Esophagus muscularis mucosa (tissue), 3 donors: ENCODE measurements at regions not wholly inside any gene's neighbourhood (a gene's known extent, or its start where the extent isn't known, plus 50 kb on each side); places are given as distances from the start of the nearest gene placed in this dataset.

Experiments
- POLR2A ChIP-seq: fragments of 450-650 bp; IDR thresholded peaks from one replicate; pipeline ENCODE4 v1.6.1; 2017; ENCODE audit warnings: antibody characterized with exemption, moderate library complexity, mild to moderate bottlenecking, low read depth
- POLR2AphosphoS5 ChIP-seq, 2 donors: sonication (generic); formaldehyde crosslinking; IDR thresholded peaks; one replicate each; pipeline ENCODE4 v1.6.1; 2017; ENCODE audit warnings: antibody characterized with exemption in 2 of 2
- TF ChIP-seq, protein P1 (sequence below), 3 experiments: fragments of 200-600 bp in 2 of 3; fragments of 450-650 bp in 1 of 3; sonication (generic) in 2 of 3; IDR thresholded peaks; one replicate each; pipeline ENCODE4 v1.5.1; 2017 to 2019; ENCODE audit warnings: antibody characterized with exemption in 3 of 3, mild to moderate bottlenecking in 2 of 3, moderate library complexity in 1 of 3

DNA sequence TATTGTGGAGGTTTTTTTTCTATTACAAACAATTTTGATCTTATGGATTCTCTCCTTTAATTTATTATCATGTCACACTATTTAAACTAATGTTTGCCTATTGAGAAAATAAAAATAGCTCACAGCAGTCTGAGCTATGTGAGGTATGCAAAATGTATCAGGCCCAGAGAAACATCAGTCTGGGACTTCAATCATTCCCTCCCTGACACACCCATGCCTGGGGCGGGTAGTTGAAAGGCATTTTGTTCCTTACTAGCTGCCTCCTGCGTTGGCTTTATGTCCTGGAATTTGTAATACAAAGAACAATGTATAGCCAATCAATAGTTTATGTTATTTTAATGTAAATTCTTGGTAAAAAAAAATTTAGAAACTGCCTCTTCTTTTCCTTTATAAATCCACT is 403.3 kb downstream of the EPM2A start:
- TF ChIP-seq, protein P1, sequence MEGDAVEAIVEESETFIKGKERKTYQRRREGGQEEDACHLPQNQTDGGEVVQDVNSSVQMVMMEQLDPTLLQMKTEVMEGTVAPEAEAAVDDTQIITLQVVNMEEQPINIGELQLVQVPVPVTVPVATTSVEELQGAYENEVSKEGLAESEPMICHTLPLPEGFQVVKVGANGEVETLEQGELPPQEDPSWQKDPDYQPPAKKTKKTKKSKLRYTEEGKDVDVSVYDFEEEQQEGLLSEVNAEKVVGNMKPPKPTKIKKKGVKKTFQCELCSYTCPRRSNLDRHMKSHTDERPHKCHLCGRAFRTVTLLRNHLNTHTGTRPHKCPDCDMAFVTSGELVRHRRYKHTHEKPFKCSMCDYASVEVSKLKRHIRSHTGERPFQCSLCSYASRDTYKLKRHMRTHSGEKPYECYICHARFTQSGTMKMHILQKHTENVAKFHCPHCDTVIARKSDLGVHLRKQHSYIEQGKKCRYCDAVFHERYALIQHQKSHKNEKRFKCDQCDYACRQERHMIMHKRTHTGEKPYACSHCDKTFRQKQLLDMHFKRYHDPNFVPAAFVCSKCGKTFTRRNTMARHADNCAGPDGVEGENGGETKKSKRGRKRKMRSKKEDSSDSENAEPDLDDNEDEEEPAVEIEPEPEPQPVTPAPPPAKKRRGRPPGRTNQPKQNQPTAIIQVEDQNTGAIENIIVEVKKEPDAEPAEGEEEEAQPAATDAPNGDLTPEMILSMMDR (IDR thresholded peaks at IDR 0.05): no peak
- TF ChIP-seq POLR2AphosphoS5 (IDR thresholded peaks at IDR 0.05) (no peak), POLR2A (no peak)
